ENCODE measurements at regions not wholly inside any gene's neighbourhood (a gene's known extent, or its start where the extent isn't known, plus 50 kb on each side); places are given as distances from the start of the nearest gene placed in this dataset.

DNA sequence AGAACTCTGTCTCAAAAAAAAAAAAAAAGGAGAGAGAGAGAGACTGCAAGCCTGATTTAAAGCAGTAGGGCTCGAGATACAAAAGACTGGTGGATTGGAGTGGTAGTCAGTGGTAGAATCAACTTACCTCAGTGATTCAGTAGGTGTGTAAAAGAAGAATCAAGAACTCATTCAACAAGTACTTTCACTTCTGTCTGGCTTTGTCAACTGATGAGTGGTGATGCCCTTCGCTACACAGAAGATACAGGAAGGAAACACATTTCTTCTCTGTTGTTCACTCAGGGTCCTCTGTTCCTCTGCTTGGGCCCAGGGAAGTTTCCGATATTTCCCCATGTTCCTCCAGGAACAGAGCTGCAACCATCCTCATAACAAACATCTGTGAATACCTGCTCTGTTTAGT lies 68.6 kb upstream of the COG2 start:
- TF ChIP-seq, protein P1, sequence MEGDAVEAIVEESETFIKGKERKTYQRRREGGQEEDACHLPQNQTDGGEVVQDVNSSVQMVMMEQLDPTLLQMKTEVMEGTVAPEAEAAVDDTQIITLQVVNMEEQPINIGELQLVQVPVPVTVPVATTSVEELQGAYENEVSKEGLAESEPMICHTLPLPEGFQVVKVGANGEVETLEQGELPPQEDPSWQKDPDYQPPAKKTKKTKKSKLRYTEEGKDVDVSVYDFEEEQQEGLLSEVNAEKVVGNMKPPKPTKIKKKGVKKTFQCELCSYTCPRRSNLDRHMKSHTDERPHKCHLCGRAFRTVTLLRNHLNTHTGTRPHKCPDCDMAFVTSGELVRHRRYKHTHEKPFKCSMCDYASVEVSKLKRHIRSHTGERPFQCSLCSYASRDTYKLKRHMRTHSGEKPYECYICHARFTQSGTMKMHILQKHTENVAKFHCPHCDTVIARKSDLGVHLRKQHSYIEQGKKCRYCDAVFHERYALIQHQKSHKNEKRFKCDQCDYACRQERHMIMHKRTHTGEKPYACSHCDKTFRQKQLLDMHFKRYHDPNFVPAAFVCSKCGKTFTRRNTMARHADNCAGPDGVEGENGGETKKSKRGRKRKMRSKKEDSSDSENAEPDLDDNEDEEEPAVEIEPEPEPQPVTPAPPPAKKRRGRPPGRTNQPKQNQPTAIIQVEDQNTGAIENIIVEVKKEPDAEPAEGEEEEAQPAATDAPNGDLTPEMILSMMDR (IDR thresholded peaks at IDR 0.05) = no peak
- no peak for TF ChIP-seq POLR2A (IDR thresholded peaks at IDR 0.05; ENCODE audit: low read depth)
- TF ChIP-seq EP300 (IDR thresholded peaks at IDR 0.05) = no peak
